ENCODE measurements at regions not wholly inside any gene's neighbourhood (a gene's known extent, or its start where the extent isn't known, plus 50 kb on each side); places are given as distances from the start of the nearest gene placed in this dataset.

DNA sequence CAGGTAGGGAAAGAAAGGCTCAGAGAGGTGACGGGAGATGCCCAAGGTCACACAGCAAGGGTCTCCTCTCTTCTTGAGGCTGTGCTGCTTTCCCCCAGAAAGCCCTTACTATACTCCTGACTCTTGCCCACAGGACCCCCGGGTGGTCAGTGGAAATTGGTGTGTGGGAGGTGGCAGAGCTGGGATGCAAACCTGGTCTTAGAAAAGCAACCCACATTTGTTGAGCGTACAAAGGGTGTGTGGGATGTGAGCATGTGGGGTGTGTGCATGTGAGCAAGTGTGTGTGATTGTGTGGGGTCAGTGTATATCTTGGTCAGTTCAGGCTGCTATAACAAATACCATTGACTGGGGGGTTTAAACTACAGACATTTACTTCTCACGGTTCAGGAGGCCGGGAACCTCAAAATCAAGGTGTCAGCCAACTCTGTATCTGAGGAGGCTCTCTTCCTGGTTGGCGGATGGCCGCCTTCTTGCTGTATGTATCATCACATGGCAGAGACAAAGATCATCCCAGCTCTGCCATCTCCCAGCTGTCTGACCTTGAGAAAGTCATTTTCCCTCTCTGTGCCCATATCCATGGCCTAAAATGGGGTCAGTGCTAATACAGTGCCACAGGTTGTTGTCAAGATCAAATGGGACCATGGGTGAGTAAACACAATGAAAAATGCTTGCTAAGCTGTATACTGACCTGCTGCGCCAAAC, 268.5 kb downstream of the PTPRU start:
- no peak for DNase-seq (ENCODE audit: low spot score in 2 of 2)
- H3K4me1 ChIP-seq, result no peaks in the 10 kb centered on the region
- TF ChIP-seq, protein P1, sequence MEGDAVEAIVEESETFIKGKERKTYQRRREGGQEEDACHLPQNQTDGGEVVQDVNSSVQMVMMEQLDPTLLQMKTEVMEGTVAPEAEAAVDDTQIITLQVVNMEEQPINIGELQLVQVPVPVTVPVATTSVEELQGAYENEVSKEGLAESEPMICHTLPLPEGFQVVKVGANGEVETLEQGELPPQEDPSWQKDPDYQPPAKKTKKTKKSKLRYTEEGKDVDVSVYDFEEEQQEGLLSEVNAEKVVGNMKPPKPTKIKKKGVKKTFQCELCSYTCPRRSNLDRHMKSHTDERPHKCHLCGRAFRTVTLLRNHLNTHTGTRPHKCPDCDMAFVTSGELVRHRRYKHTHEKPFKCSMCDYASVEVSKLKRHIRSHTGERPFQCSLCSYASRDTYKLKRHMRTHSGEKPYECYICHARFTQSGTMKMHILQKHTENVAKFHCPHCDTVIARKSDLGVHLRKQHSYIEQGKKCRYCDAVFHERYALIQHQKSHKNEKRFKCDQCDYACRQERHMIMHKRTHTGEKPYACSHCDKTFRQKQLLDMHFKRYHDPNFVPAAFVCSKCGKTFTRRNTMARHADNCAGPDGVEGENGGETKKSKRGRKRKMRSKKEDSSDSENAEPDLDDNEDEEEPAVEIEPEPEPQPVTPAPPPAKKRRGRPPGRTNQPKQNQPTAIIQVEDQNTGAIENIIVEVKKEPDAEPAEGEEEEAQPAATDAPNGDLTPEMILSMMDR (IDR thresholded peaks at IDR 0.05), result no peak
- no peak for TF ChIP-seq POLR2AphosphoS5 (IDR thresholded peaks at IDR 0.05)
- TF ChIP-seq POLR2A (IDR thresholded peaks at IDR 0.05), result no peak
- intact Hi-C loops (cut with DNase I; ENCODE audit: low total_unique reads), result no loop called here
- no peak overlapping the region for H3K4me3 ChIP-seq
- peaks cover 0 to 5% of the 10 kb centered on the region in 2 donors for H3K27me3 ChIP-seq
- H3K36me3 ChIP-seq, result no peaks in the 10 kb centered on the region
- no peak overlapping the region for H3K27ac ChIP-seq
- no peaks in the 10 kb centered on the region for H3K9me3 ChIP-seq

DNA sequence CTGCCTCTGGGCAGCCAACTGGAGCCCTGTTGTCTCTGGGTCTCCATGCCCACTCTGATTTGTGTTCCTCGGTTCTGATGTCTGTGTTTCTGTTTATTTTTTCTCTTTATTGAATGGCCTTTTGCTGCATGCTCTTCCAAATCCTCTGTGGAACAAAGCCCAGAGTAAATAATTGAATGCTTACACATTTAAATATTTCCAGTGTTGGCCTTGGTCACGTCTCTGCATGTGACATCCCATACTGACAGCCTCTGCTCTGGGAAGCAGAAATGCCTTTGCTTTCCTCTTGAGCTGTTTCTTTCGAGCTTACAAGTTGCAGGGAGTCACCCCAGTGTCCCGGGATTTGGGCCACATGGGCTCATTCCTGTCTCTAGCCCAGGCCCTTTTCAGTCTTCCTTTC, 267.9 kb downstream of the PTPRU start:
- Histone ChIP-seq H3K36me3 (no peaks in the 10 kb centered on the region), H3K27me3 (peaks cover 0 to 5% of the 10 kb centered on the region in 2 donors), H3K4me3 (no peak overlapping the region), H3K27ac (no peak overlapping the region), H3K4me1 (no peaks in the 10 kb centered on the region), H3K9me3 (no peaks in the 10 kb centered on the region)
- DNase-seq (ENCODE audit: low spot score in 2 of 2), result peak in 1 of 2 donors; percentile 4
- intact Hi-C loops (cut with DNase I; ENCODE audit: low total_unique reads), result no loop called here
- no peak for TF ChIP-seq POLR2AphosphoS5 (IDR thresholded peaks at IDR 0.05)
- TF ChIP-seq, protein P1 (IDR thresholded peaks at IDR 0.05), result no peak
- no peak for TF ChIP-seq POLR2A (IDR thresholded peaks at IDR 0.05)

DNA sequence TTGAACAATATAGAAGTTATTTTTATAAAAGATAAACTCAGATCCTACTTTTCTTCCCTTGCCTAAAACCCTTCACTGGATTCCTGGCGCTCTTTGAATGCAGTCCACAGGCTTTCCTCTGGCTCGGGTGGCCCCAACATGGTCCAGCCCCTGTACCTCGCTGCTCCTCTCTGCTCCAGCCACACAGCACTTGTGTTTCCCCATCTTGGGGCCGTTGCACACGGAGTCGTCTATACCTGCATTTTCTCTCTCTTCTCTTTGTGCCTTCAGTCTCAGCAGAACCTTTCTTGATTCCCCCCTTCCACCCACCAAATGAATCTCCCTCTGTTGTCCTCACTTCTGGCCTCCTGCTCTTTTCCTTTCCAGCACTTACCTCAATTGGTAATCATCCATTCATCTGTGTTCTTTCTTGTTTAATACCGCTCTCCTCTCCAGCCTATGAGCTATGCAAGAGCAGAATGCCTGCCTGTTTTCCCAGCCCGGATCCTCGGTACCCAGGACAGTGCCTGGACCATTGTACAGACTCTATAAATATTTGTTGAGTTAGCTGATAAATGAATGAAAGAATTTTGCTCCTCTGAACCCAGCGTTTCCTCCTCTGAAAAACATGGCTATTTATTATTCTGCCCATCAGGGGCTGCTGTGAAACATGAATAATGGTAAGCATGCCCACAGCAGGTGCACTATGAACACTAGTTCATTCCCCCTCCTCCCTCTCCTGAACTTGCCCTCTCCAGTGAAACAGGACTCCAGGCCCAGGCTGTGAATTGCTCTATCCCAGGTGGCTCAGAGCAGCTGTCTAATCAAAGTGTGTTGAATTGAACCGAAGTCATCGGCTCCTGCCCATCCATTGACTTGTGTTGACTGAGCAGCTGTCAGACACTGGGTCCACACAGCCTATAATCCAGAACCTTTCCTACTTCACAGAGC, 266.9 kb downstream of the PTPRU start:
- Histone ChIP-seq H3K36me3 (no peaks in the 10 kb centered on the region), H3K27me3 (peaks cover 0 to 5% of the 10 kb centered on the region in 2 donors), H3K27ac (no peak overlapping the region), H3K9me3 (no peaks in the 10 kb centered on the region), H3K4me1 (no peaks in the 10 kb centered on the region), H3K4me3 (no peak overlapping the region)
- TF ChIP-seq POLR2A (IDR thresholded peaks at IDR 0.05) (no peak), POLR2AphosphoS5 (IDR thresholded peaks at IDR 0.05) (no peak)
- TF ChIP-seq, protein P1 (IDR thresholded peaks at IDR 0.05), result no peak
- DNase-seq (ENCODE audit: low spot score in 2 of 2), result no peak
- intact Hi-C loops (cut with DNase I; ENCODE audit: low total_unique reads), result no loop called here

DNA sequence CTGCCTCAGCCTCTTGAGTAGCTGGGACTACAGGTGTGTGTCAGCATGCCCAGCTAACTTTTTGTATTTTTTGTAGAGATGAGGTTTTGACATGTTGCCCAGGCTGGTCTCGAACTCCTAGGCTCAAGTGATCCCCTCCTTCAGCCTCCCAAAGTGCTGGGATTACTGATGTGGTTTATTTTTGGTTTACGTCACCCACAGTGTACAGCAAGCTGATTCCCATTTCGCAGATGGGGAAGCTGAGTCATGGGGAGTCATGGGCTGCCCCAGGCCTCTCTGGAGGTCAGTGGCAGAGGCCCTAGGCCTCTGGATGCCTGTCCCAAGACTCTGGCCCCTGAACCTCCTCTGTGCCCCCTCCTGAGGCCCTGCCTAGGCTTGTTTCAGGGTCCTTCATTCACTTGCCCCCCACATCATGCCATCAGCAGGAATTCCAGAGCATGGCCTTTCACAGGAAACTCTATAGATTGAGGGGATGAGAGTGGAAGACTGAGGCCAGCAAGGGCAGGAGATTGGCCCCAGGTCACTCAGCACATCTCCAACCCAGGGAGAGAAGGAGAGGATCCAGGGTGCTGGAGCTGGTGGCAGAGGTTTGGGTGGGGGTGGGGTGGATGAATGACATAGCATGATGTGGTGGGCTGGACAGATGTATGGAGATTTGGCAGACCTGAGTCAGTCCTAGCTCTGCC, 266.0 kb downstream of the PTPRU start:
- Histone ChIP-seq H3K4me3 (no peak overlapping the region), H3K36me3 (no peaks in the 10 kb centered on the region), H3K9me3 (no peaks in the 10 kb centered on the region), H3K27ac (no peak overlapping the region), H3K4me1 (no peaks in the 10 kb centered on the region), H3K27me3 (peaks cover 0 to 5% of the 10 kb centered on the region in 2 donors)
- TF ChIP-seq POLR2AphosphoS5 (IDR thresholded peaks at IDR 0.05), result no peak
- no peak for TF ChIP-seq POLR2A (IDR thresholded peaks at IDR 0.05)
- TF ChIP-seq, protein P1 (IDR thresholded peaks at IDR 0.05), result no peak
- intact Hi-C loops (cut with DNase I; ENCODE audit: low total_unique reads), result no loop called here
- DNase-seq (ENCODE audit: low spot score in 2 of 2), result no peak
